ENCODE measurements at regions not wholly inside any gene's neighbourhood (a gene's known extent, or its start where the extent isn't known, plus 50 kb on each side); places are given as distances from the start of the nearest gene placed in this dataset.

- no peaks in the 10 kb centered on the region for H3K27me3 Mint-ChIP-seq
- no peaks in the 10 kb centered on the region for H3K9me3 ChIP-seq (ENCODE audit: control insufficient read depth, low read length, poor library complexity, severe bottlenecking)
- H3K4me3 Mint-ChIP-seq = no peak overlapping the region
- no peaks in the 10 kb centered on the region for H3K36me3 Mint-ChIP-seq (ENCODE audit: low read depth)
- H3K27ac Mint-ChIP-seq = no peak overlapping the region
- ATAC-seq (no peak), DNase-seq (no peak)
- H3K4me1 Mint-ChIP-seq = no peaks in the 10 kb centered on the region
These were observed 628.7 kb upstream of the ZNF608 start for GRCh38 chr5:125375143-125375542.

DNA sequence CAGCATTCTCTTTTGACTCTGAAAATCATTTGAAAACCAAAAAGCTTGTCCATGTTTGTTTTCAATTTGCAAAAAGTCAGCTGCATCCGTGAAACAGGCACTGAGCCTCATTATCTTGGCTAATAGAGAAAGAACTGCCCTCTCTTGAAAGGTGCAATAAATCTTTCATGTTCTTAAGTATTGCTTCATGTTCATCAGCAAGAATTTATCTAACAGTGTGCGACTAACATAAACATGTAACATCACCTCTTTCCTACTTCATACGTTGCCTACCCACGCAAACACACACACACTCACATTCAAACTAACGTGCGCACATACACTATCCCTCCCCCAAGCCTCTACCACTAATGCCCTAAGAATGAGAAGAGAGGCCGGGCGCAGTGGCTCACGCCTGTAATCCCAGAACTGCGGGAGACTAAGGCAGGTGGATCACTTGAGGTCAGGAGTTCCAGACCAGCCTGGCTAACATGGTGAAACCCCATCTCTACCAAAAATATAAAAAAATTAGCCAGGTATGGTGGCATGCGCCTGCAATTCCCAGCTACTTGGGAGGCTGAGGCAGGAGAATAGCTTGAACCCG lies 629.7 kb upstream of the ZNF608 start:
- Mint-ChIP-seq H3K4me1 (no peaks in the 10 kb centered on the region), H3K27ac (no peak overlapping the region), H3K4me3 (no peak overlapping the region), H3K27me3 (no peaks in the 10 kb centered on the region), H3K36me3 (ENCODE audit: low read depth) (no peaks in the 10 kb centered on the region)
- DNase-seq = no peak
- no peak for ATAC-seq
- no peaks in the 10 kb centered on the region for H3K9me3 ChIP-seq (ENCODE audit: control insufficient read depth, low read length, poor library complexity, severe bottlenecking)

- H3K9me3 ChIP-seq (ENCODE audit: control insufficient read depth, low read length, poor library complexity, severe bottlenecking) = no peaks in the 10 kb centered on the region
- no peaks in the 10 kb centered on the region for H3K27me3 Mint-ChIP-seq
- DNase-seq (no peak), ATAC-seq (no peak)
- H3K4me3 Mint-ChIP-seq = no peak overlapping the region
- no peaks in the 10 kb centered on the region for H3K4me1 Mint-ChIP-seq
- no peak overlapping the region for H3K27ac Mint-ChIP-seq
- no peaks in the 10 kb centered on the region for H3K36me3 Mint-ChIP-seq (ENCODE audit: low read depth)
These were observed 630.7 kb upstream of the ZNF608 start for GRCh38 chr5:125377141-125377540.

DNA sequence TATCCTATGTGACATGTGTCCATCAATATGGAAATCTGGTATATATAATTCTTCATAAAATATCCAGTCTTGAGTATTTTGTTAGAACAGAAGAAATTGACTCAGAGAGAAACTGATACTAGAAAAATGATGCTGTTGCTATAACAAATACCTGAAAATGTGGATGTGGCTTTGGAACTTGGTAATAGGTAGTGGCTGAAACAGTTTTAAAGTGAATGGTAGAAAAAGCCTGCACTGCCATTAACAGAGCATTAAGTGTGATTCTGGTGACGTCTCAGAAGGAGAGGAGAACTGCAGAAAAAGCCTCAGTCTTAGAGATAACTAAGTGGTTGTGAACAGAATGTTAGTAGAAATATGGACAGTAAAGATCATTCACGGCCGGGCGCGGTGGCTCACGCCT lies 634.9 kb upstream of the ZNF608 start:
- Mint-ChIP-seq H3K36me3 (ENCODE audit: low read depth) (no peaks in the 10 kb centered on the region), H3K27ac (no peak overlapping the region), H3K27me3 (no peaks in the 10 kb centered on the region), H3K4me1 (no peaks in the 10 kb centered on the region), H3K4me3 (no peak overlapping the region)
- no peaks in the 10 kb centered on the region for H3K9me3 ChIP-seq (ENCODE audit: control insufficient read depth, low read length, poor library complexity, severe bottlenecking)
- no peak for DNase-seq
- ATAC-seq = no peak

- DNase-seq (no peak), ATAC-seq (no peak)
- no peak overlapping the region for H3K4me3 Mint-ChIP-seq
- H3K27me3 Mint-ChIP-seq = no peaks in the 10 kb centered on the region
- no peak overlapping the region for H3K27ac Mint-ChIP-seq
- H3K4me1 Mint-ChIP-seq = no peaks in the 10 kb centered on the region
- H3K36me3 Mint-ChIP-seq (ENCODE audit: low read depth) = no peaks in the 10 kb centered on the region
- no peaks in the 10 kb centered on the region for H3K9me3 ChIP-seq (ENCODE audit: control insufficient read depth, low read length, poor library complexity, severe bottlenecking)
These were observed 637.6 kb upstream of the ZNF608 start for GRCh38 chr5:125384071-125384470.

- DNase-seq (no peak), ATAC-seq (no peak)
- Mint-ChIP-seq H3K27me3 (no peaks in the 10 kb centered on the region), H3K36me3 (ENCODE audit: low read depth) (no peaks in the 10 kb centered on the region), H3K4me3 (no peak overlapping the region), H3K27ac (no peak overlapping the region), H3K4me1 (no peaks in the 10 kb centered on the region)
- no peaks in the 10 kb centered on the region for H3K9me3 ChIP-seq (ENCODE audit: control insufficient read depth, low read length, poor library complexity, severe bottlenecking)
These were observed 643.9 kb upstream of the ZNF608 start for GRCh38 chr5:125390326-125390725.

- Mint-ChIP-seq H3K4me3 (no peak overlapping the region), H3K27ac (no peak overlapping the region), H3K36me3 (ENCODE audit: low read depth) (no peaks in the 10 kb centered on the region), H3K27me3 (no peaks in the 10 kb centered on the region), H3K4me1 (no peaks in the 10 kb centered on the region)
- DNase-seq = no peak
- H3K9me3 ChIP-seq (ENCODE audit: control insufficient read depth, low read length, poor library complexity, severe bottlenecking) = no peaks in the 10 kb centered on the region
- ATAC-seq = no peak
These were observed 646.9 kb upstream of the ZNF608 start for GRCh38 chr5:125393221-125393815.

GRCh38 chr5:125394661-125395280 lies 648.3 kb upstream of the ZNF608 start:
- H3K4me1 Mint-ChIP-seq = no peaks in the 10 kb centered on the region
- no peaks in the 10 kb centered on the region for H3K9me3 ChIP-seq (ENCODE audit: control insufficient read depth, low read length, poor library complexity, severe bottlenecking)
- no peak overlapping the region for H3K4me3 Mint-ChIP-seq
- no peaks in the 10 kb centered on the region for H3K36me3 Mint-ChIP-seq (ENCODE audit: low read depth)
- H3K27me3 Mint-ChIP-seq = no peaks in the 10 kb centered on the region
- H3K27ac Mint-ChIP-seq = no peak overlapping the region
- no peak for ATAC-seq
- DNase-seq = no peak

DNA sequence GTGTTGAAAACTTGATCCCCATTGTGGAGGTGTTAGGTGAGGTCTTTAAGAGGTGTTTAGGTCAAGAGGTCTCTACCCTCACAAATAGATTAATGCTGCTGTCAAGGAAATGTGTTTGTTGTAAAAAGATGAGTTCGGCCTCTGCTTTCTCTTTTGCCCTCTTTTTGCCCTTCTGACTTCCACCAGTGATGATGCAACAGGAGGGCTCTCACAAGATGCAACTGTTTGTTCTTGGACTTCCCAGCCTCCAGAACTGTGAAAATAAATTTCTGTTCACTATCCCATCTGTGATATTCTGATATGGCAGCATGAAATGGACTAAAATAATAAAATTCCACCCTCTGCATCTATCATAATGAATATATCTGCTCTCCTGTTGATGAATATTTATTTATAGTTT lies 650.0 kb upstream of the ZNF608 start:
- no peaks in the 10 kb centered on the region for H3K36me3 Mint-ChIP-seq (ENCODE audit: low read depth)

GRCh38 chr5:125398466-125398865 lies 652.0 kb upstream of the ZNF608 start:
- DNase-seq (no peak), ATAC-seq (no peak)
- Mint-ChIP-seq H3K27me3 (no peaks in the 10 kb centered on the region), H3K4me1 (no peaks in the 10 kb centered on the region), H3K36me3 (ENCODE audit: low read depth) (no peaks in the 10 kb centered on the region), H3K4me3 (no peak overlapping the region), H3K27ac (no peak overlapping the region)
- H3K9me3 ChIP-seq (ENCODE audit: control insufficient read depth, low read length, poor library complexity, severe bottlenecking) = no peaks in the 10 kb centered on the region

More for the DNA sequence above, 650.0 kb upstream of the ZNF608 start:
- H3K9me3 ChIP-seq (ENCODE audit: control insufficient read depth, low read length, poor library complexity, severe bottlenecking) = no peaks in the 10 kb centered on the region
- Mint-ChIP-seq H3K27ac (no peak overlapping the region), H3K4me3 (no peak overlapping the region), H3K4me1 (no peaks in the 10 kb centered on the region), H3K27me3 (no peaks in the 10 kb centered on the region)
- ATAC-seq = no peak
- no peak for DNase-seq

- H3K36me3 Mint-ChIP-seq (ENCODE audit: low read depth) = no peaks in the 10 kb centered on the region
- no peaks in the 10 kb centered on the region for H3K9me3 ChIP-seq (ENCODE audit: control insufficient read depth, low read length, poor library complexity, severe bottlenecking)
- H3K27ac Mint-ChIP-seq = no peak overlapping the region
- H3K4me3 Mint-ChIP-seq = no peak overlapping the region
- ATAC-seq (no peak), DNase-seq (no peak)
- no peaks in the 10 kb centered on the region for H3K4me1 Mint-ChIP-seq
- no peaks in the 10 kb centered on the region for H3K27me3 Mint-ChIP-seq
These were observed 653.4 kb upstream of the ZNF608 start for GRCh38 chr5:125399885-125400284.

GRCh38 chr5:125401724-125402622 lies 655.5 kb upstream of the ZNF608 start:
- no peaks in the 10 kb centered on the region for H3K27me3 Mint-ChIP-seq
- no peak overlapping the region for H3K27ac Mint-ChIP-seq
- no peaks in the 10 kb centered on the region for H3K36me3 Mint-ChIP-seq (ENCODE audit: low read depth)
- DNase-seq = no peak
- H3K4me3 Mint-ChIP-seq = no peak overlapping the region
- ATAC-seq = no peak
- H3K4me1 Mint-ChIP-seq = no peaks in the 10 kb centered on the region
- no peaks in the 10 kb centered on the region for H3K9me3 ChIP-seq (ENCODE audit: control insufficient read depth, low read length, poor library complexity, severe bottlenecking)

DNA sequence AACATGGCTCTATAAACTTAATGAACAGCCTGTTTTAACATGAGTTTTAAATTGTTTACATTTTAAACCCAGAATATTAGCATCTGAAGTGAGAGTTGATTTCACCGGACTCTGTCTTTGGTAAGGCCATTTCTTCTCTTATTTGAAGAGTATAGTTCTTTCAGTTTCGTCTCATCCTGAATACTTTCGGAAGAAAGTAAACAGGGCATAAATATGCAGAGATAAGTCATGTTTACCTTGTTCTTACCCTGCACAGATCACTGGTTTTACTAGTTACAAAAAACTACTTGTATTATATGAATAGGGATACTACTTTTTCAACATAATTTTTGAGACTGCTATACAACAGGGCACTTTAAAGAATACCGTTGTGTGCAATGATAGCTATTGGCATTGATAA lies 656.3 kb upstream of the ZNF608 start:
- H3K9me3 ChIP-seq (ENCODE audit: control insufficient read depth, low read length, poor library complexity, severe bottlenecking) = no peaks in the 10 kb centered on the region
- no peak overlapping the region for H3K4me3 Mint-ChIP-seq
- DNase-seq (no peak), ATAC-seq (no peak)
- no peak overlapping the region for H3K27ac Mint-ChIP-seq
- H3K36me3 Mint-ChIP-seq (ENCODE audit: low read depth) = no peaks in the 10 kb centered on the region
- no peaks in the 10 kb centered on the region for H3K27me3 Mint-ChIP-seq
- no peaks in the 10 kb centered on the region for H3K4me1 Mint-ChIP-seq
